HG03280 (cell line): ENCODE measurements at regions not wholly inside any gene's neighbourhood (a gene's known extent, or its start where the extent isn't known, plus 50 kb on each side); places are given as distances from the start of the nearest gene placed in this dataset.

Source experiments
- ATAC-seq: cut with Tn5 transposase; IDR thresholded peaks from one replicate; pipeline ENCODE4 v1.9.1; 2021; ENCODE audit warnings: mild to moderate bottlenecking, moderate library complexity; ENCODE audit not compliant: unreplicated experiment

DNA sequence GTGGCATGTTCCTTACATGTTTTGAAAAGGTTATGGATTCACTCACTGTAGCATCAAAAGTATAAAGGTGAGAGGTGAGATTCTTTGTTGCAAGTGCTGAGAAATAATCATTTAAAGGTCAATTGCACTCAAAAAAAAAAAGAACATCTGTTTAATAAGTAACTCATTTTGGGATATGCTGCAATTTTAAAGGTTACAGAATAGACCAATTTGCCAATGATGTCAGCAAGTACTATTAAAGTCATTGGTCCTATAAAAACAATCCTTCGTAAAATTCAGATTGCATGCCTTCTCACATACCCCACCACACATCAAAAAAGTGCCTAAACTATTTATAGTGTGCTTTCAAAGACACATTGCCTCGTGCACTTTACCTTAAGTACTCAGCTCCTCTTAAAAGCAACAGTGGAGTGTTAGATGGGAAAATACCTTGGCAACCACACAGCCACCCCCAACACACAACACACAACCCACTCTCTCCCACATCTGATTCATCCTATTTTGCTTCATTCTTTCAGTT is 218.2 kb upstream of the ADGRL2 start:
- ATAC-seq: no peak

DNA sequence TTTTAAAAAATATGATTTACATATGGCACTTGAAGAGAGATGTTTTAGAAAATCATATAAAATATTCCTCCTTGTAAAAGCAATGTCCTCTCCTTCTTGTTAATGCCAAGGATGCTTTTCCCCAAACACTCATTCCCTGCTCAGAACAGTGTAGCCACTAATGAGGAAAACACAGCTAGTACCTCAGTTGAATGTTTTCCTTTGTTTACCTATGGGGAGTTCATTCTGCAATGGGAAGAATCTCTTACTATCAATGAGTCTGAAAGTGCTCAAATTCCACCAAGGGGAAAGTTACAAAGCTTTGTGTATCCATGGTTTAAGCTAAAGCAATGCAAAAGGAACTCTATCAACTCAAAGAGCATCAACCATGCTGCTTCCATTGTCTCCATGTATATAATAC is 221.9 kb upstream of the ADGRL2 start:
- ATAC-seq: no peak

DNA sequence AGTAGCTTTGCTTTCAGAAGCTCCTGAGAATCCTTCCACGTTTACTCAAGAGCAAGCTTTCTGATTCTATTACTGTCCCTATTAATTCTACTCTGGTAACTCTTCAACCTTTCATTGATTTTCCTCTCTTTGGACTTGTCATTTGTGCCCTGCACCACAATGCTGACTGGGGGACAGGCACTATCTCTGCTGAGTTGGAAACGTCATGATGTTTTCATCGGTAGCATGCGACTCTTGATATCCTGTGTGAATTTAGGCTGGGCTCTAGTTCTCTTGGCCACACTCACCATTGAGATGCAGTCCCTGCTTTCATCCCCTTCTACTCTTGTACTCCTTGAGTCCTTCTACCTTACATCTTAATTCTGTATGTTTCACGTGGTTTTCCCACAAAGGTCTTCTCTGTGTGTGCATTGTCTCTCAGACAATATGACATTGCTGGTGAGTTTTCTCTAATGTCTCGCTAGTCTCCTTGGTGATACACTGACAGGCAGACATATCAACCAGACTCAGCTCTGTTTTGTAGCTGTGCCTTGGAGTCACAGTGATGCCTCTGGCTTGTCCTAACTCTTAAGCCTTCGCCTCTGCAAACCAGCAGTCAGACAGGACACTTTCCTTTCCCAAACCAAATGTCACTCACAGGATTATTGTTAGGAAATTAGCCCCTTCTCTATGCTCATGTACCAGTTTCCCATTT is 223.6 kb upstream of the ADGRL2 start:
- ATAC-seq: no peak

DNA sequence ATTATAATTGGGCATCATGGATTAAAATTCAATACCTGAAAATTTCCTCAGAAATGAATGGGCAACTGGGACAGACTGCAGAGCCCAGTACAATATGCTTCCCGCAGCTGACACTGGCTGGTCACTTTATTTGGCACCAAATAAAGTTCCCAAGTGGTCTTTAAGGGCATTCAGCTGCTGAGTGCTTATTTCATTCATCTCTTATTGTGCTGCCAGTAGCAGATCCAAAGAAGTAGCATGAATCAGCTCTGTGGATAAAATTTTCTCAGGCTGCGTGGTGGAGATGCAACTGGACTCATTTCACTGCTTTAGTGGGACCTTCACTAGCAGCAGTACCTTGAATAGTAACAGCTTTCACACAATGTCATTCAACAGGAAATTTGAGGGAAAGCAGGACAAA is 226.3 kb upstream of the ADGRL2 start:
- no peak for ATAC-seq

DNA sequence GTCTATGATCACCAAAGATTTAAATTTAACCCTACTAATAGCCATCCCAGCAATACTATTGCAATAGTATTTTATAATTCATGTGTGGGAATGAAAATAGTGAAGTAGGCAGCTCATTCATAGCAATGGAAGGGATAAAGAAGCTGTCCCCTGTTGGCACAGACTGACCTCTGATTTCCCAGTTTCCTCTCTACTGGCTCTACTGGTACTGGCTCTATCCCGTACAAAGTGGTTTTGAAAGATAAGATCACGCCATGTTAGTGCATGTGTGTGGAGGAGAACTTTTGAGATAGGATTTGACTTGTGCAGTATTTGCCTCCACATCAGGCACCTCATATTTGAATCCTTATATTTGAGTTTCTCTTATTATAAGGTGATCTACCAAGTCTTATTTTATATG is 227.3 kb upstream of the ADGRL2 start:
- ATAC-seq: no peak

DNA sequence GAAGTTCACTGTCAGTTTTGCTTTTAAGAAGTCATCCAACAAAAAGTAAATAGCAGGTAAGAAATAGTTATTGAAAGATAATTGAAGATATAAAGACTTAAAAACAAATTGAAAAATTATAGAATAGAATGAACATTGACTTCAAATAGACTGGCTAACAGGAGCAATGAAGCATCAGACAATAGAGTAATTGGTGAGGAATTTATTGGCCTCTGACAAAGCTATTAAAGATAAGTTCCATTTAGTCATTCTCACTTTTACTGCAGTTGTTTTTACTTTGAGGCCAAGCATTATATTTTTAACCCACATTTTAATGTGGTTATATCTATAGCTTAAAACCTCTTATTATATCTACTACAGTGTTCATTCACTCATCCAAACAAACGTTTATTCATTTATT is 228.8 kb upstream of the ADGRL2 start:
- ATAC-seq: no peak

DNA sequence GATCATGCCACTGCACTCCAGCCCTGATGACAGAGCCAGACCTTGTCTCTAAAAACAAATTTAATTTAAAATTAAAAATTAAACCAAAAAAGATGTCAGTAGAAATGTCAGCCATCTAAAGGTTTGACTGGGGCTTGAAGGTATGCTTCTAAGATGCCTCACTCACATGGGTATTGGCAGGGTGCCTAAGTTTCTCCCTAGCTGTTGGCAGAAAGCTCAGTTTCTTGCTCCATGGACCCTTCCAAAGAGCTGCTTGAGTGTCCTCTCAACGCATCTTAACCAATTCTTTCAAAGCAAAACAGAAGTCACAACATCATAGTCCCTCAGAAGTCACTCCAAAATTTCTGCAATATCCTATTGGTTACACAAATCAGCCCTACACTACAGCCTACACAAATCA is 231.0 kb upstream of the ADGRL2 start:
- ATAC-seq: no peak

DNA sequence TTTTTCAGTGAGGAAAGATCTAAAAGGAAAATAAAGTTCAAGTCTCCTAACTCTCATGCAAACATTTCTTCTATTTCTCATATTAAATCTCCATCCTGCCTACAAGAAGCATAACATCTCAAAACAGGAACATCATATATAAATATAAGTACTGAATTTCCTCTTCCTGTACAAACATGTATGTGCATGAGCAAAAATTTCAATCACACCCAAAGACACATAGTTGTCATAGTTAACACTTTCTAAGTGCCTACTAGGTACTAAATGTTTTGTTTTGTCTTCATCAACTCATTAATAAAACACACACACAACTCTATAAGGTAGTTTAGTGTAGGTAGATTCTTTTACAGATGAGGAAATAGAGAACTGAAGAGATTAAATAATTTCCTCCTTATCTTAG is 237.1 kb upstream of the ADGRL2 start:
- ATAC-seq: no peak

DNA sequence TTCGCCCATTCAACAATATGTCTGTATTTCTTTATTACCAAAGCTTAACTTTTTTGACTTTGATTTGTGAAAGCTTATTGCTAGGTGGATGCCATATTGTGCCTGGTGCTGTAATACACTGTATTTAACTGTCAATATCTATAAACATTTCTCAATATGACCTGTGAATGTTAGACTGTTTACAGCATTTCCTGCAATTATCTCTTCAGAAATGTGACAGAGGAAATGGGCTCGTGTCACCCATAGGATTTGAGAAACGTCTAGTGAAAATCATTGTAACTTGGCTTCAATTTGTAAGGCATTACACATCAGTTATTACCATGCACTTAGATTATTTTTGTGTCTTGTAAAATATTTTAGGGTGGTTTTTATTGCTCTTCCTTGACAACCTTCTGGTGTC is 237.8 kb upstream of the ADGRL2 start:
- ATAC-seq: no peak

DNA sequence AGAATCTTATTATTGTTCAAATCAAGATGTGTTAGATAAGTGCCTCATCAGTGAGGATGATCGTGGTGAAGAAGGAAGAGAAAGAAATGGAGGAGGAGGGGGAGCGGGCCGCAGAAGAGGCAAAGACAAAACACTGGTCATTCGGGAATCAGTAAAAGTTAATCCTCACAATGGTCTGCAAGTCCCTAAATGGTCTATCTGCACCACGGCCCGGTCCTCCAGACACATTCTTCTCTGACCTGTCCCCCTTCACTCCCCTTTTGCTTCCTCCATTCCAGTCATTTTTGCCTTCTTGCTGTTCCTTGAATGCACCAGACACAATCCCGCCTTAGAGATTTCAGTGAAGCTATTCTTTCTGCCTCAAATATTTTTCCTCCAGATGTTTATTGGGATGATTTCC is 240.1 kb upstream of the ADGRL2 start:
- no peak for ATAC-seq

DNA sequence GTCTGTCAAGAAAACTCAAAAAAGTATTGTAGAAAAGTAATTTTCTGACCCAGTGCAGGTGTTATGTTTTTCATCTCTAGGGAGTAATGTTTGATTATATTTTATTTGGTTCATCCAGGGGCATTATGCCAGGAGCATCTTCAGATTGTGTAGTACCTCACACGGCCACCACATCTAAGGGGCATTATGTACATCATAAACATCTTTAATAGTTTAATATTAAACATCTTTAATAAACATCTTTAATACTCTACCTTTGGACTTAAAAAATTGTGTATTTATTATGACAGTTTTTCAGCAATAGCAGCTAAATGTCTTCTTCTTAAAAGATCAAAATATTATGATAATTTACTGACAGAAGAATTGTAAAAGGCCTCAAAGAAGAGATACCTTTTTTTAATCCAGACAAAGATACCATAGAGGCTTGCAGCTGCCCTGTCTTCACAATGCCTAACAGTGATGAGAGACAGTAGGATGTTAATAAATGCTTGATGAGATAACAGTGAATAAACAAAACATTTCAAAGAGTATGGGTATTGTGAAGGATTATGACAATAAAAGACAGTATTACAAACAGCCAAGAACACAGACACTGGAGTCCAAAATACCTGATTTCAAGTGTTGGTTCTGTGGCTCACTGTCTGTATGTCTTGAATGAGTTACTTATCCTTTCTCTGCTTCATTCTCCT is 240.9 kb upstream of the ADGRL2 start:
- ATAC-seq: no peak

DNA sequence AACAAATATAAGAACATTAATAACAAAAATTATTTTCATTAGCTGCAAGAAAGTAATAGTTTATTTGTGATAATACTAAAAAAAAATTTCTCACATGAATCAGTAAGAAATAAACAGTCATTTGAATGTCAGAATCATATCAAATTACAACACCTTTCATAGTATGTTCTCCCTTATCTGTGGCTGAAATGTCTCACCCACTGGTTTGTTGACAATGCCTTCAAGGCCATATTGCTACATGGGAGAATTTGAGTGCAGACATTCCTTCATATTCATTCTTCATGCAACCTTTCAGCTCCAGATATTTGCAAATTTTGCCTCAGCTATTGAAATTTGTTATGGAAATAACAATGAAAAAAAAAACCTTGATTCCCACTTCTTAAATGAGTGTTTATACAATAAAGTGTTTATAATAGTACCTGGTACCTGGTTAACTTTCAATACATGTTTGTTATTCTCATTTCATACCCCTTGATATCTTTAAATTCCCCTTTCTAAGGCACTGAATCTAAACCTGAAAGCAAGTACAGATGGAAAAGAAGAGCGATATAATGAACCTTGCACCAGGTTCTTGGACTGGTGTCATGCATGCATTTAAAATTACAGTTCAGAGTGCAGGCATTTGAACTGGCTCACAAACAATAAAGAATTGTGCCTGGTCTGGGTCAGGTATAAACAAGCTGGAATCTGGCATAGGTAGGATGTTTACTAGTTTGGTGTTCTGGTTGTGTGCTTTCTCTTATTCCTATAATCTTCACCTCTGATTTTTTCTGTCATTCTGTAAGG is 242.2 kb upstream of the ADGRL2 start:
- ATAC-seq: no peak

DNA sequence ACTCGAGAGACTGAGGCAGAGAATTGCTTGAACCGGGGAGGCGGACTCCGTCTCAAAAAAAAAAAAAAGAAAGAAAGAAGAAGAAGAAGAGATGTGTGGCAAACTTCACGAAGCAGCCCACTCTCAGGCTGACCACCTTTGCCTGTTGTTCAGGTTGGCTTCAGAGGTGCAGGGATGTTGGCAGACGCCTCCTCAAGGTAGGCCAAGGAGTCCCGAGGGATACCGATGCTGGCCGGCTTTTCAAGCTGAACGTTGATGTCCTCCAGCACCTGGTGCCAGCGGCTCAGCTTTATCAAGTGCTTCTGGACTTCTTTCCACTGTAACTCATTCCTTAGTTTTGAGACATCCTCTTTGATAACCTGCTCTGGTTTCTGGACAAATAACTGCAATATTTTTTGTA is 243.8 kb upstream of the ADGRL2 start:
- no peak for ATAC-seq

DNA sequence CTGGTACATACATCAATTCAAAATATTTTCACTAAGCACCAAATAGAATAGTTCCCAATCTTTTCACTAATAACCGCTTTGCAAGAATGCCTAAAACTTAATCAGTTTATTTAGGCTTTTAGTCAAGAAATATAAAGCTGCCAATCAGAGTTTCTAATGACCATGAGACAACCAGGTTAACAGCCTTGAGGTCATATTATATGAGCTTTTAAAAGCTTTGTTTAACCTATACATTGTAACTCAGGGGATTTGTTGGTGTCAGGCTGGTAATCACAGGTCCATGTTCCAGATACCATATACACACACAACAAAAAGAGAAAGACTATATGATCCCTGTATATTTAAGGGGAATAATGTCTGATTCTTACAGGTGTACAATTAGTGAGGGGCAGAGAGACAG is 246.2 kb upstream of the ADGRL2 start:
- ATAC-seq: no peak

DNA sequence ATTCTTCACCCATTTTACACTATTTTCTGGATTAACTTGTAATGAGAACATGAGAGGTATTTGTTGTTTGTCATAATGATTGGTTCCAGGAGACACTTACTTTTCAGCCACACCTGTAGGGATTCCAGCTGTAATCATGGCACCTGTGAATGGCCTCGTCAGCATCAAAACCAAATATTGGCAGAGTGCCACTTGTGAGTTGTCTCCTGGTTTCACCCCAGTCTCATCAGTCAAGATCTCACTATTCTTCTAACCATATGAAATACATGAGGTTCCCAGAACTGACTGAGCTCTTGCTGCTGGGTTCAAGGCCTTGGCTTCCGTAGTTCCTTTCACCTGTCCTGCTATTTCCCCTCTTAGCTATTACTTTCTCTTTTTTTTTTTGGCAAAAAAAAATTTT is 246.6 kb upstream of the ADGRL2 start:
- ATAC-seq: no peak

DNA sequence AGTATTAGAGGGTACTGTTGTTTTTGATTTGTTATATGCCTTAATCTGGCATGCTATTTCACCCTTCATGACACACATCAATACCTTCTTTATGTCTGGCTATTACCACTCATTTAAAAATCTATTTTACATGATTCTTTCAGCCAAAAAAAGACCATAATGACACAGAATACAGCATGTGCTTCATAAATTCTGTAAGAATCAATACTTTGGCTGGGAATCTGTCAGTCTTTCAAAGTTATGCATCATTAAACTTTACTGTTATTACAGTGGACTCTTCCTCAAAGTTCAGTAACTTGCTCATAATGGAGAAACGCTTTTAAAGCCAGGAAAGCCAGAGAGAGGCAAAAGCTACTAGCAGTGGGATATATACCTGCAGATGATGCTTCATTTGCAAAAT is 247.2 kb upstream of the ADGRL2 start:
- ATAC-seq: no peak

DNA sequence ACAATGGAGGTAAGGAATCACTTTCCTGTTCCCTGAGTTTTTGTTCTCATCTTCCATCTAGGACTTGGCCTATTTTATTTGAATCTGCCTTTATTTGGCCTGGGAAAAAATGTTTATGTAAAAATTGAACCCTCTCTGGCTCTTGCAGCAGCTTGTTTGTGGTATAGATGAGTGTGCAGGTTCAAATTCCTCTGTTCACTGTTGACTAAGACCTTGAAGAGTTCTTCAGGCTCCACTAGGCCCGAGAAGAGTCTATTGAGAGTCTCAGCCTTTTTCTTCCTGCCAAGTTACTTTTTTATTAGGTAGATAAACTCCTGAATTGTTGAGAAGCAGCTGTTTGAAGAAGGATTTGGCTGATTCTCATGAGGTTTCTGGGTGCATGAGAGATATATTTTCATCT is 248.8 kb upstream of the ADGRL2 start:
- ATAC-seq: no peak

DNA sequence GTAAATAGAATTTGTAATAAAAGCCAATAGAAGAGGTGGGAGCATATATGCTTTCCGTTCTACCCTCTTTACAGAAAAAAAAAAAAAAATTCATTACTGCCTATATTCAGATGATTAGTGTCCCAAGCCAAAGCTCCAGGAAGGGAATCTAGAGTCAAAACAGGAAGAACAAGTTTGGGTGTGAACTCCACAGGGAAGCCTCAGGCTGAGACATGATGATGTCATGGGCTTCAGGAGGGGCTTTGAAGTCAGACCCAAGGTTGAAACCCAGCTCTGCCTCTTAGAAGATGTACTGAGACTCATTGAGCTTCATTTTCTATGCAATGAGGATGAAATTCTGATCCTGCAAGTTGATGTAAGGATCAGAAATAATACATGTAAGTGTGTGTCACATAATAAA is 250.0 kb upstream of the ADGRL2 start:
- no peak for ATAC-seq

DNA sequence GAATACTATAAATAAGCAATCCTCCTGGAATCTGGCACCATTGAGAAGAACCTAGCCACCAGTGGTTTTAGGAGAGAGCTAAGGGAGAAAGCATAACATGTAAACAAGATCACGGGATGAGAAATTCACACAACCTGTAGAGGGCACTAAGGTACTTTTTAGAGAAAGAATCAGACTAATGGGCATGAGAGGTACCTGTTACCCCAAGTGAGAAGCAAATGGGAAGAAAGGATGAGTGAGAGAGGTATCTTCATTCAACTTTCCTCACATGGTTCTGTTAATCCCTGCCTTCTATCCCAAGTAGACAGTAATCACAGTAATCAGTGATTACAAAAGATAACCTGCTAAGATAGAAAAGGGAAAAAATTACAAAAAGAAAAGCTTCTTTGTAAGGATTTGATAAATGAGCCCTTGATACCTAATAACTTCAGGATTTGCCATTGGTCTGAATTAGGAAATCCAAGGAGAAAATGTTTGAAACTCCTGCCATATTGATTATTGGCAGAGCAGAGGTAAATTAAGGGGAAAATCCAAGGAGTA is 251.1 kb upstream of the ADGRL2 start:
- ATAC-seq: peak; percentile 54

DNA sequence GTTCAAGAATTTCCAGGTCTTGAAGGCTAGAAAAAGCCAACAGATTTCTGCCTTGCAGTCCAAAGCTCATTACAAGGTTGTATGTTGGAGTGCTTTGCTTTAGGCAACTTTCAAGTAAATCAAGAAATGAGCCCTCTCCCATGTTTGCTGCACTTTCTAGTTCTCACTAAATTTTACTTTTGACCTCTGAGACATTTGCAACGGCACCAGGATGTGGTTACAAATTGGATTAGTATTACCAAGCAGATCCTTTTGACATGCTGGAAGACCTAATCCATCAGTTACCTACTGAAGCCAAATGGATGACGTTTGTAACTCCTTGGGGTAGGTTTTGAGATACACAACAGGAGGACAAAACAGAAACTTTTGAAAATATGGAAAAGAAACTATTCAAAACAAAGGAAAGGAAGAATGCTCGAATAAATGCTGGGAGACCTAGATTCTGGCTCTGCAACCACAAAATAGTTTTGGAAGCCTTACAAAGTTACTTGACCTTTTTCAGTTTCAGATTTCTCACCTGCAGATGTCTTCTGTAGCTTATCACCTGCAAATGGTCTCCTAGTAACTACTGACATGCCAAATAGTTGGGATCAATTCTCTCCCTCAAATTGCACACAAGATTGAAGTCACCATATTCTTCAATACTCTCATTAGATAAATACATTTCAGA is 251.7 kb upstream of the ADGRL2 start:
- ATAC-seq: peak; percentile 59

DNA sequence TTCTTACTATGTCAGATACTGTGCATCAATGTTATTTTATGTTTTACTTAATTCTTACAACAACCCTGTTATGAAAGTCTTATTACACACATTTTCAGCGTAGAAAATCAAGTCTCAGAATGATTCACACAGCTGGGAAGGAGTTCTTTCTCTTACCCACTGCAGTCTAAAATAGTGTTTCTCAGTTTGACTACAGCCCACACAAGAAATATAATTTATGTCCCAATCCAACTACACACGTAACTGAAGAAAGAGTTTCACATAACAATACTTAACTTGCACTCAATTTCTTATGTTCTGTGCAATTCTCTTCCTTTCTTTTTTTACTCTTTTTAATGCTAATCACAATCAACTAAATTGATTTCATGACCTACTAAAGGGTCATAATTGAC is 252.8 kb upstream of the ADGRL2 start:
- ATAC-seq: no peak
